SK-N-SH treated with all-trans-retinoic acid at 6 μM for 48 hours (cell line): ENCODE measurements at regions not wholly inside any gene's neighbourhood (a gene's known extent, or its start where the extent isn't known, plus 50 kb on each side); places are given as distances from the start of the nearest gene placed in this dataset.

Experiments
- ATAC-seq: fragments of 200-7000 bp; cut with Tn5 transposase; 3 replicates; pipeline ENCODE4 v1.9.1; 2020; ENCODE audit warnings: mild to moderate bottlenecking, moderate library complexity
- BACH2 ChIP-seq: fragments of 250-450 bp; sonication (Bioruptor Pico); IDR thresholded peaks from 2 replicates; pipeline ENCODE4 v1.9.0; 2021; ENCODE audit warnings: mild to moderate bottlenecking, borderline replicate concordance
- CREB5 ChIP-seq: fragments of 250-450 bp; sonication (Bioruptor Pico); IDR thresholded peaks from 2 replicates; pipeline ENCODE4 v1.5.1; 2020; ENCODE audit warnings: low read depth, mild to moderate bottlenecking, moderate library complexity
- CSDC2 ChIP-seq: fragments of 250-450 bp; sonication (Bioruptor Pico); IDR thresholded peaks from 2 replicates; pipeline ENCODE4 v1.5.0; 2020; ENCODE audit warnings: mild to moderate bottlenecking, moderate library complexity
- ESRRG ChIP-seq: fragments of 250-450 bp; sonication (Bioruptor Pico); IDR thresholded peaks from 2 replicates; pipeline ENCODE4 v1.6.1; 2021; ENCODE audit warnings: mild to moderate bottlenecking
- ISL1 ChIP-seq: fragments of 250-450 bp; sonication (Bioruptor Pico); IDR thresholded peaks from 2 replicates; pipeline ENCODE4 v2.1.2; 2022; ENCODE audit warnings: mild to moderate bottlenecking, moderate library complexity
- OSR1 ChIP-seq: fragments of 250-450 bp; sonication (Bioruptor Pico); IDR thresholded peaks from 2 replicates; pipeline ENCODE4 v1.8.0; 2022; ENCODE audit warnings: moderate library complexity, mild to moderate bottlenecking, inconsistent platforms
- PATZ1 ChIP-seq: fragments of 250-450 bp; sonication (Bioruptor Pico); IDR thresholded peaks from 2 replicates; pipeline ENCODE4 v1.8.0; 2020; ENCODE audit warnings: mild to moderate bottlenecking, moderate library complexity, borderline replicate concordance
- PPARA ChIP-seq: fragments of 250-450 bp; sonication (Bioruptor Pico); IDR thresholded peaks from 2 replicates; pipeline ENCODE4 v1.5.0; 2020; ENCODE audit warnings: mild to moderate bottlenecking, borderline replicate concordance
- SNAI2 ChIP-seq: fragments of 250-450 bp; sonication (Bioruptor Pico); IDR thresholded peaks from 2 replicates; pipeline ENCODE4 v1.5.0; 2020; ENCODE audit warnings: mild to moderate bottlenecking, moderate library complexity
- TOX ChIP-seq: fragments of 250-450 bp; sonication (Bioruptor Pico); IDR thresholded peaks from 2 replicates; pipeline ENCODE4 v1.8.0; 2021; ENCODE audit warnings: mild to moderate bottlenecking, moderate library complexity, borderline replicate concordance
- ZC3H10 ChIP-seq: fragments of 250-450 bp; sonication (Bioruptor Pico); IDR thresholded peaks from 2 replicates; pipeline ENCODE4 v1.5.1; 2021; ENCODE audit warnings: mild to moderate bottlenecking, moderate library complexity
- ZFP3 ChIP-seq: fragments of 250-450 bp; sonication (Bioruptor Pico); IDR thresholded peaks from 2 replicates; pipeline ENCODE4 v1.5.0; 2020; ENCODE audit warnings: mild to moderate bottlenecking, moderate library complexity
- ZFP30 ChIP-seq: fragments of 450-650 bp; formaldehyde crosslinking; IDR thresholded peaks from 2 replicates; pipeline ENCODE4 v1.5.0; 2022; ENCODE audit warnings: mild to moderate bottlenecking, moderate library complexity
- ZNF565 ChIP-seq: fragments of 450-650 bp; formaldehyde crosslinking; conservative IDR thresholded peaks from 2 replicates; pipeline ENCODE4 v1.5.0; 2020; ENCODE audit warnings: low read depth, mild to moderate bottlenecking, moderate library complexity
- ZNF70 ChIP-seq: fragments of 450-650 bp; formaldehyde crosslinking; IDR thresholded peaks from 2 replicates; pipeline ENCODE4 v1.5.0; 2020; ENCODE audit warnings: mild to moderate bottlenecking, moderate library complexity
- ZNF8 ChIP-seq: fragments of 450-650 bp; formaldehyde crosslinking; IDR thresholded peaks from 2 replicates; pipeline ENCODE4 v1.5.0; 2020; ENCODE audit warnings: mild to moderate bottlenecking, moderate library complexity
- TF ChIP-seq, protein P1 (sequence below): fragments of 250-450 bp; sonication (Bioruptor Pico); IDR thresholded peaks from 2 replicates; pipeline ENCODE4 v1.5.1; 2021; ENCODE audit warnings: mild to moderate bottlenecking, moderate library complexity
- TF ChIP-seq, protein P2 (sequence below): fragments of 250-450 bp; sonication (Bioruptor Pico); IDR thresholded peaks from 2 replicates; pipeline ENCODE4 v1.8.0; 2021; ENCODE audit warnings: low read depth, mild to moderate bottlenecking, moderate library complexity, borderline replicate concordance
- TF ChIP-seq, protein P3 (sequence below): fragments of 250-450 bp; sonication (Bioruptor Pico); IDR thresholded peaks from 2 replicates; pipeline ENCODE4 v1.5.0; 2020; ENCODE audit warnings: mild to moderate bottlenecking, moderate library complexity

DNA sequence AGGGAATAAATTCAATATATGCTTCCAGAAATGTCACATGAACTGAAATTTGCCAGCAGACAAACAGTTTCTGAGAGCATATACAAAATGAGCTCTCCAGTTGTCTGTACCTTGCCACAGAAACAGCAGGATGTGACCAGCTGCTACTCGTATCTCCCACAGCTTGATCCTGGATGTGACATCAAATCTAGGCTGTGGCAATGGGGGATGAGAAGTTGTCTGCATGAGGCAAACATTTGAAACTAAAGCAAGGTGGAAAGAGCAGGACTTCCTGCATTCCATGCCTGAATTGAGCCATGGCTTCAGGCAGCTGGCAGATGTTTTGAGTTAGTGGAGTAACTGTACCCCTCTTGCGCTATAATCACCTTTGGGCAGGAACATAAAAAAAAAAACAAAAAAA is 1724.0 kb downstream of the RPA4 start:
- no peak for ATAC-seq
- TF ChIP-seq ISL1 (CRISPR knock-in tag), result no peak
- no peak for TF ChIP-seq PATZ1 (CRISPR knock-in tag)
- TF ChIP-seq, protein P1, sequence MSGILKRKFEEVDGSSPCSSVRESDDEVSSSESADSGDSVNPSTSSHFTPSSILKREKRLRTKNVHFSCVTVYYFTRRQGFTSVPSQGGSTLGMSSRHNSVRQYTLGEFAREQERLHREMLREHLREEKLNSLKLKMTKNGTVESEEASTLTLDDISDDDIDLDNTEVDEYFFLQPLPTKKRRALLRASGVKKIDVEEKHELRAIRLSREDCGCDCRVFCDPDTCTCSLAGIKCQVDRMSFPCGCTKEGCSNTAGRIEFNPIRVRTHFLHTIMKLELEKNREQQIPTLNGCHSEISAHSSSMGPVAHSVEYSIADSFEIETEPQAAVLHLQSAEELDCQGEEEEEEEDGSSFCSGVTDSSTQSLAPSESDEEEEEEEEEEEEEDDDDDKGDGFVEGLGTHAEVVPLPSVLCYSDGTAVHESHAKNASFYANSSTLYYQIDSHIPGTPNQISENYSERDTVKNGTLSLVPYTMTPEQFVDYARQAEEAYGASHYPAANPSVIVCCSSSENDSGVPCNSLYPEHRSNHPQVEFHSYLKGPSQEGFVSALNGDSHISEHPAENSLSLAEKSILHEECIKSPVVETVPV (CRISPR knock-in tag), result no peak
- TF ChIP-seq ESRRG (CRISPR knock-in tag), result no peak

GRCh38 chrX:98627645-98628044 is 1743.9 kb downstream of the RPA4 start:
- ATAC-seq, result no peak

More at GRCh38 chrX:98627645-98628044, 1743.9 kb downstream of the RPA4 start:
- TF ChIP-seq PATZ1 (CRISPR knock-in tag) (no peak), ISL1 (CRISPR knock-in tag) (no peak), SNAI2 (CRISPR knock-in tag) (no peak), OSR1 (CRISPR knock-in tag) (no peak), ZC3H10 (no peak), TOX (CRISPR knock-in tag) (no peak), BACH2 (CRISPR knock-in tag) (no peak), ESRRG (CRISPR knock-in tag) (no peak), ZFP30 (CRISPR knock-in tag) (no peak), PPARA (CRISPR knock-in tag) (no peak), CSDC2 (no peak), ZNF8 (CRISPR knock-in tag) (no peak), ZFP3 (CRISPR knock-in tag) (no peak), ZNF70 (no peak), ZNF565 (no peak), CREB5 (CRISPR knock-in tag) (no peak)
- TF ChIP-seq, protein P2, sequence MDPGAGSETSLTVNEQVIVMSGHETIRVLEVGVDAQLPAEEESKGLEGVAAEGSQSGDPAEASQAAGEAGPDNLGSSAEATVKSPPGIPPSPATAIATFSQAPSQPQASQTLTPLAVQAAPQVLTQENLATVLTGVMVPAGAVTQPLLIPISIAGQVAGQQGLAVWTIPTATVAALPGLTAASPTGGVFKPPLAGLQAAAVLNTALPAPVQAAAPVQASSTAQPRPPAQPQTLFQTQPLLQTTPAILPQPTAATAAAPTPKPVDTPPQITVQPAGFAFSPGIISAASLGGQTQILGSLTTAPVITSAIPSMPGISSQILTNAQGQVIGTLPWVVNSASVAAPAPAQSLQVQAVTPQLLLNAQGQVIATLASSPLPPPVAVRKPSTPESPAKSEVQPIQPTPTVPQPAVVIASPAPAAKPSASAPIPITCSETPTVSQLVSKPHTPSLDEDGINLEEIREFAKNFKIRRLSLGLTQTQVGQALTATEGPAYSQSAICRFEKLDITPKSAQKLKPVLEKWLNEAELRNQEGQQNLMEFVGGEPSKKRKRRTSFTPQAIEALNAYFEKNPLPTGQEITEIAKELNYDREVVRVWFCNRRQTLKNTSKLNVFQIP, result no peak
- TF ChIP-seq, protein P3, sequence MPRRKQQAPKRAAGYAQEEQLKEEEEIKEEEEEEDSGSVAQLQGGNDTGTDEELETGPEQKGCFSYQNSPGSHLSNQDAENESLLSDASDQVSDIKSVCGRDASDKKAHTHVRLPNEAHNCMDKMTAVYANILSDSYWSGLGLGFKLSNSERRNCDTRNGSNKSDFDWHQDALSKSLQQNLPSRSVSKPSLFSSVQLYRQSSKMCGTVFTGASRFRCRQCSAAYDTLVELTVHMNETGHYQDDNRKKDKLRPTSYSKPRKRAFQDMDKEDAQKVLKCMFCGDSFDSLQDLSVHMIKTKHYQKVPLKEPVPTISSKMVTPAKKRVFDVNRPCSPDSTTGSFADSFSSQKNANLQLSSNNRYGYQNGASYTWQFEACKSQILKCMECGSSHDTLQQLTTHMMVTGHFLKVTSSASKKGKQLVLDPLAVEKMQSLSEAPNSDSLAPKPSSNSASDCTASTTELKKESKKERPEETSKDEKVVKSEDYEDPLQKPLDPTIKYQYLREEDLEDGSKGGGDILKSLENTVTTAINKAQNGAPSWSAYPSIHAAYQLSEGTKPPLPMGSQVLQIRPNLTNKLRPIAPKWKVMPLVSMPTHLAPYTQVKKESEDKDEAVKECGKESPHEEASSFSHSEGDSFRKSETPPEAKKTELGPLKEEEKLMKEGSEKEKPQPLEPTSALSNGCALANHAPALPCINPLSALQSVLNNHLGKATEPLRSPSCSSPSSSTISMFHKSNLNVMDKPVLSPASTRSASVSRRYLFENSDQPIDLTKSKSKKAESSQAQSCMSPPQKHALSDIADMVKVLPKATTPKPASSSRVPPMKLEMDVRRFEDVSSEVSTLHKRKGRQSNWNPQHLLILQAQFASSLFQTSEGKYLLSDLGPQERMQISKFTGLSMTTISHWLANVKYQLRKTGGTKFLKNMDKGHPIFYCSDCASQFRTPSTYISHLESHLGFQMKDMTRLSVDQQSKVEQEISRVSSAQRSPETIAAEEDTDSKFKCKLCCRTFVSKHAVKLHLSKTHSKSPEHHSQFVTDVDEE (CRISPR knock-in tag), result no peak
- TF ChIP-seq, protein P1 (CRISPR knock-in tag), result no peak
